ENCODE measurements at regions not wholly inside any gene's neighbourhood (a gene's known extent, or its start where the extent isn't known, plus 50 kb on each side); places are given as distances from the start of the nearest gene placed in this dataset.
A peak's percentile ranks its signal among the peaks of the same experiment; 100 is the strongest.

DNA sequence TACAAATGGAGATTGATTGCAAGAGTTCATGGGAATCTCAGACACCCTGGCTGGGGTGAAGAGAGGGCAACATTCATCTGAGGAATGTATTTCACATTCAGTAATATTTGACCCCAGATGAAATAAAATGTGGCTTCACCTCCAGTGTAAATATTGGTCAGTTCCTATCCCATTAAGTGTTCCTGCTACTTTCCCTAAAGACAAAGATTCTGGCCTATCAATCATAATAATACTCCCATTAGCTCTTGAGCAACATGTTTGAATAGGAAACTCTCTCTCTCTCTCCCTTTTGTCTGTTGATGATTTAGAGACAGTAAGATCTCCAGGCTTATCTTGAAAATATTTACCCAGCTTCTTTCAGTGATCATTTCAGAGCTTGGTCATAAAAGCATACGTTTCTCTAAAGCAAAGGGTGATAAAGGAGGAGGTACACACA, 70.1 kb downstream of the KCNJ2 start:
- Mint-ChIP-seq H3K4me3 (peak overlapping the region; percentile 26), H3K36me3 (peaks cover 22% of the 10 kb centered on the region), H3K4me1 (peaks cover 56% of the 10 kb centered on the region), H3K27me3 (ENCODE audit: low read depth) (no peaks in the 10 kb centered on the region), H3K9me3 (peaks cover 28% of the 10 kb centered on the region), H3K27ac (peak overlapping the region; percentile 87)
- TF ChIP-seq, protein P1, sequence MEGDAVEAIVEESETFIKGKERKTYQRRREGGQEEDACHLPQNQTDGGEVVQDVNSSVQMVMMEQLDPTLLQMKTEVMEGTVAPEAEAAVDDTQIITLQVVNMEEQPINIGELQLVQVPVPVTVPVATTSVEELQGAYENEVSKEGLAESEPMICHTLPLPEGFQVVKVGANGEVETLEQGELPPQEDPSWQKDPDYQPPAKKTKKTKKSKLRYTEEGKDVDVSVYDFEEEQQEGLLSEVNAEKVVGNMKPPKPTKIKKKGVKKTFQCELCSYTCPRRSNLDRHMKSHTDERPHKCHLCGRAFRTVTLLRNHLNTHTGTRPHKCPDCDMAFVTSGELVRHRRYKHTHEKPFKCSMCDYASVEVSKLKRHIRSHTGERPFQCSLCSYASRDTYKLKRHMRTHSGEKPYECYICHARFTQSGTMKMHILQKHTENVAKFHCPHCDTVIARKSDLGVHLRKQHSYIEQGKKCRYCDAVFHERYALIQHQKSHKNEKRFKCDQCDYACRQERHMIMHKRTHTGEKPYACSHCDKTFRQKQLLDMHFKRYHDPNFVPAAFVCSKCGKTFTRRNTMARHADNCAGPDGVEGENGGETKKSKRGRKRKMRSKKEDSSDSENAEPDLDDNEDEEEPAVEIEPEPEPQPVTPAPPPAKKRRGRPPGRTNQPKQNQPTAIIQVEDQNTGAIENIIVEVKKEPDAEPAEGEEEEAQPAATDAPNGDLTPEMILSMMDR (IDR thresholded peaks at IDR 0.05; ENCODE audit: unreplicated experiment): no peak
- DNase-seq (ENCODE audit: low spot score in 2 of 2, unreplicated experiment in 2 of 2): no peak

DNA sequence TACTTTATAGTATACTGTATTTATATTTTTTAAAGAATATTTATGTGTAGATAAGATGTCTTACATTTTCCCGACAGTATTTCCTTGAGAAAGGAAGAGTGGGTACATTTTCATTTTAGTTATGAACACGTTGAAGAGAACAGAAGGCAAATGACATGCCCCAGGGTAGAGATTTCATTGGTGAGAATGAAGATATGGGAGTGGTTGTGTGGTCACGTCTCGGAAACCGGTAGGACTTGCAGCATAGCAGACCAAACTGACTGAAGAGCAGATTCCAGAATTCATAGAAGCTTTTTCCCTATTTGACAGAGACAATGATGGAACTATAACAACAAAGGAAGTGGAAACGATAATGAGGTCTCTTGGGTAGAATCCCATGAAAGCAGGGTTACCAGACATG, 71.7 kb downstream of the KCNJ2 start:
- TF ChIP-seq, protein P1 (IDR thresholded peaks at IDR 0.05; ENCODE audit: unreplicated experiment): no peak
- Mint-ChIP-seq H3K4me3 (peak overlapping the region; percentile 62), H3K4me1 (peaks cover 56% of the 10 kb centered on the region), H3K9me3 (peaks cover 17% of the 10 kb centered on the region), H3K27me3 (ENCODE audit: low read depth) (no peaks in the 10 kb centered on the region), H3K36me3 (peaks cover 17% of the 10 kb centered on the region), H3K27ac (peak overlapping the region; percentile 73)
- DNase-seq (ENCODE audit: low spot score in 2 of 2, unreplicated experiment in 2 of 2): no peak

DNA sequence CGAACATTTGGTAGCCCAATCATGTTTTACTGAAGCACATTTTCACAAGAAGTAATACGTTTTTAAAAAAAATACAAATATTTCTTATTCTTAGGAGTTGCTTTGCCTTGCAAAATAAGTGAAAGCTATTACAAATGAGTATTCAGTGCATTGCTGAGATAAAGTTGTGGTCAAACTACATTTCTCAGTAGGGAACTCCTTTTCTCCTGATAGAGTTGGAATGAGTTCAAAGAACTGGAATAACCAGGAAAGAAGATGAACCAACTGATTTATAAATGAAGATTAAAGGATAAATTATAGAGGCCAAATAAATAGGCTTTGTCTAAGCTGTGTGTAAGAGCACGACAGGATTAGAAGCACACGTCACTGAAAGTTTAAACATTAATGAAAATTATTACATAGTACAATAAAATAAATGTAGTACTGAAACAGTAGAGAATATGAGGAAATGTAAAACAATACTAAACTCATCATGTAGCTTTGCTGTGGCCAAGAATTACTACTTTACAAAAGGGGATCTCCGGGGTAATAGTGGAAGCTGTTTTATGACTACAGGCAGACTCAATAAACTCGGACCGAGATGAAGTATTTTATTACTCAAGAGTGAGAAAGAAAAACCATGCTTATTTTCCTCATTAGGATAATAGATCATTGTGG, 73.6 kb downstream of the KCNJ2 start:
- H3K4me1 Mint-ChIP-seq: peaks cover 54% of the 10 kb centered on the region
- TF ChIP-seq, protein P1 (IDR thresholded peaks at IDR 0.05; ENCODE audit: unreplicated experiment): no peak
- peak overlapping the region; percentile 58 for H3K27ac Mint-ChIP-seq

DNA sequence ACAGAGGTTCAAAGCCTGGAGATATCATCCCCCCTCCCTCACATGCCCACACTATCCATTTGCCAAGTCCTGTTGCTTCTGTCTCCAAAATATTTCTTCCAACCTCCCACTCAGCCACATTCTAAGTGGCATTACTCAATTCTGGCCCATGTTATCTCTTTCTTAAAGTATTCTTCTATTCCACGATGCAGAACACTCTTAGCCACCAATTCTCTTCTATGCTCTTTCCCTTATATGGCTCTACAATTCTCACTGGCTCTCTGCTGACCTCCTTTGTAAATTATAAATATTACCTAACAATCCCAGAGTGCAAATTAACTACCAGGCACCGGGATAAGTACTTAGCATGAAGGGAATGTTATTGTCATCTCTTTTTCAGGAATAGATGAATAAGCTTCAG, 82.4 kb downstream of the KCNJ2 start:
- peaks cover 8% of the 10 kb centered on the region for H3K4me1 Mint-ChIP-seq
- no peak overlapping the region for H3K4me3 Mint-ChIP-seq
- TF ChIP-seq, protein P1 (IDR thresholded peaks at IDR 0.05; ENCODE audit: unreplicated experiment): no peak
- no peaks in the 10 kb centered on the region for H3K27me3 Mint-ChIP-seq (ENCODE audit: low read depth)
- peaks cover 1% of the 10 kb centered on the region for H3K36me3 Mint-ChIP-seq
- DNase-seq (ENCODE audit: low spot score in 2 of 2, unreplicated experiment in 2 of 2): no peak
- H3K27ac Mint-ChIP-seq: no peak overlapping the region
- peaks cover 18% of the 10 kb centered on the region for H3K9me3 Mint-ChIP-seq

More for the DNA sequence above, 73.6 kb downstream of the KCNJ2 start:
- Mint-ChIP-seq H3K36me3 (peaks cover 5% of the 10 kb centered on the region), H3K4me3 (peak overlapping the region; percentile 12), H3K9me3 (peaks cover 12% of the 10 kb centered on the region), H3K27me3 (ENCODE audit: low read depth) (no peaks in the 10 kb centered on the region)
- no peak for DNase-seq (ENCODE audit: low spot score in 2 of 2, unreplicated experiment in 2 of 2)

DNA sequence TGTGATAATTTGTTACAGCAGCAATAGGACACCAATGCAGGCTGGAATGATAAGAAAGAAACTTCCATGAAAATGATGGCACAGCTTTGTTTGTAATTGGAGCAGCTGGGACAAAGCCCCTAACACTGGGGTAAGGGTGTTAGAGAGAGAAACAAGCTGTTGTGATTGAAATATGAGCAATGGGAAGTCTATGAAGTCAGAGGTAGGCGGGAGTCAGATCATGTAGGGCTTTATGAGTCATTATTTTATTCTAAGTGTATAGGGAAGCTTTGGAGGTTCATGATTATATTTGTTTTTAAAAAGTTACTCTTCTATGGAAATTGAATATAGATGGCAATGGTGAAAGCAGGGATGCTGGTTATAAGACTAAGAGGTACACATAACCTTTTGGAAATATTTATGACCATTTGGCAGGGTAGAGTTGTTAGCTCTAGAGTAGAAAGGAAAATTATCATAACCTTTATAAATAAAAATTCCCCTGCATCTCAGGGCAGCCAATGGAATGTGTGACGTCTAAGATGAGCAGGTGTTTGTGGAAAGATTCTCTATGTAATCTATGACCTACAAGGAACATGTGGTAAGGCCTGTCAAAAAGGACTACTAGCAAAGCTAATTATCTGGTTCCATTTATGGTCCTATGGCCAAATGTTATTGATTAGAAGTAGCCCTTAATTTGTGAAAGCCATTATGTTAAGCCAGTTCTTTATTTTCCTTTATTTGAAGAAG, 85.6 kb downstream of the KCNJ2 start:
- H3K4me1 Mint-ChIP-seq: peaks cover 12% of the 10 kb centered on the region
- no peak overlapping the region for H3K27ac Mint-ChIP-seq
- peaks cover 7% of the 10 kb centered on the region for H3K9me3 Mint-ChIP-seq
- no peak for DNase-seq (ENCODE audit: low spot score in 2 of 2, unreplicated experiment in 2 of 2)
- TF ChIP-seq, protein P1 (IDR thresholded peaks at IDR 0.05; ENCODE audit: unreplicated experiment): no peak
- no peak overlapping the region for H3K4me3 Mint-ChIP-seq
- no peaks in the 10 kb centered on the region for H3K36me3 Mint-ChIP-seq
- no peaks in the 10 kb centered on the region for H3K27me3 Mint-ChIP-seq (ENCODE audit: low read depth)
